CMK (cell line): ENCODE measurements at regions not wholly inside any gene's neighbourhood (a gene's known extent, or its start where the extent isn't known, plus 50 kb on each side); places are given as distances from the start of the nearest gene placed in this dataset.
"Not testable (repeated sequence)": the region's sequence is repeated elsewhere in the genome, so short reads cannot be mapped to it uniquely, and the experiment has no call there.

Experiments used
- DNase-seq: peaks from one replicate; pipeline ENCODE4 v3.0.0-alpha.2; 2010; ENCODE audit warnings: low read depth

GRCh38 chr14:53742233-53742620 is 214.4 kb downstream of the BMP4 start:
- DNase-seq = no peak

GRCh38 chr14:53741479-53742232 is 215.0 kb downstream of the BMP4 start:
- no peak for DNase-seq

- no peak for DNase-seq
Observed at GRCh38 chr14:53740570-53740969, 216.1 kb downstream of the BMP4 start.

GRCh38 chr14:53735916-53736315 is 220.7 kb downstream of the BMP4 start:
- no peak for DNase-seq

- DNase-seq = no peak
Observed at GRCh38 chr14:53723221-53723620, 233.4 kb downstream of the BMP4 start.

GRCh38 chr14:53719536-53719935 is 237.1 kb downstream of the BMP4 start:
- no peak for DNase-seq

- DNase-seq = no peak
Observed at GRCh38 chr14:53716578-53716977, 240.0 kb downstream of the BMP4 start.

GRCh38 chr14:53715193-53715721 is 241.4 kb downstream of the BMP4 start:
- DNase-seq = no peak

- DNase-seq = no peak
Observed at GRCh38 chr14:53714495-53715192, 242.0 kb downstream of the BMP4 start.

- DNase-seq = not testable (repeated sequence)
Observed at GRCh38 chr14:53712901-53713300, 243.7 kb downstream of the BMP4 start.

- DNase-seq = no peak
Observed at GRCh38 chr14:53711205-53711604, 245.4 kb downstream of the BMP4 start.

GRCh38 chr14:53710615-53711014 is 246.0 kb downstream of the BMP4 start:
- DNase-seq = no peak

- no peak for DNase-seq
Observed at GRCh38 chr14:53709381-53709780, 247.2 kb downstream of the BMP4 start.

GRCh38 chr14:53703457-53703856 is 253.2 kb downstream of the BMP4 start:
- DNase-seq = no peak

GRCh38 chr14:53701108-53701875 is 255.3 kb downstream of the BMP4 start:
- DNase-seq = no peak

GRCh38 chr14:53696217-53696965 is 260.2 kb downstream of the BMP4 start:
- no peak for DNase-seq

- no peak for DNase-seq
Observed at GRCh38 chr14:53695692-53696214, 260.9 kb downstream of the BMP4 start.

GRCh38 chr14:53692885-53693284 is 263.7 kb downstream of the BMP4 start:
- DNase-seq = no peak

- no peak for DNase-seq
Observed at GRCh38 chr14:53692451-53692850, 264.2 kb downstream of the BMP4 start.

GRCh38 chr14:53683229-53683628 is 273.4 kb downstream of the BMP4 start:
- DNase-seq = no peak

GRCh38 chr14:53672526-53672925 is 284.1 kb downstream of the BMP4 start:
- DNase-seq = no peak

GRCh38 chr14:53670701-53671100 is 285.9 kb downstream of the BMP4 start:
- no peak for DNase-seq
